Ishikawa (cell line): ENCODE measurements at regions not wholly inside any gene's neighbourhood (a gene's known extent, or its start where the extent isn't known, plus 50 kb on each side); places are given as distances from the start of the nearest gene placed in this dataset.

ENCODE experiments used
- CEBPB ChIP-seq: IDR thresholded peaks from 2 replicates; pipeline ENCODE4 v1.6.1; 2012
- CREB1 ChIP-seq: IDR thresholded peaks from 2 replicates; pipeline ENCODE4 v1.6.1; 2012; ENCODE audit warnings: low read depth
- EGR1 ChIP-seq: IDR thresholded peaks from 2 replicates; pipeline ENCODE4 v1.6.1; 2012
- EP300 ChIP-seq: IDR thresholded peaks from 2 replicates; pipeline ENCODE4 v1.6.1; 2012; ENCODE audit warnings: borderline replicate concordance
- FOXM1 ChIP-seq: IDR thresholded peaks from 2 replicates; pipeline ENCODE4 v1.6.1; 2012; ENCODE audit warnings: low read depth, borderline replicate concordance
- NFIC ChIP-seq: IDR thresholded peaks from 2 replicates; pipeline ENCODE4 v1.6.1; 2012
- RAD21 ChIP-seq: IDR thresholded peaks from 2 replicates; pipeline ENCODE4 v1.6.1; 2012; ENCODE audit warnings: low read depth
- TAF1 ChIP-seq: IDR thresholded peaks from 2 replicates; pipeline ENCODE4 v1.6.1; 2012; ENCODE audit warnings: low read depth, mild to moderate bottlenecking
- TCF12 ChIP-seq: IDR thresholded peaks from 2 replicates; pipeline ENCODE4 v1.6.1; 2012; ENCODE audit warnings: low read depth
- TEAD4 ChIP-seq: IDR thresholded peaks from 2 replicates; pipeline ENCODE4 v1.6.1; 2012
- YY1 ChIP-seq: IDR thresholded peaks from 2 replicates; pipeline ENCODE4 v1.6.1; 2012; ENCODE audit warnings: low read depth
- ZBTB7A ChIP-seq: IDR thresholded peaks from 2 replicates; pipeline ENCODE4 v1.6.1; 2012; ENCODE audit warnings: low read depth
- TF ChIP-seq, protein P1 (sequence below): IDR thresholded peaks from 2 replicates; pipeline ENCODE4 v1.6.1; 2012; ENCODE audit warnings: low read depth, mild to moderate bottlenecking
- TF ChIP-seq, protein P2 (sequence below): IDR thresholded peaks from 2 replicates; pipeline ENCODE4 v1.6.1; 2012
- TF ChIP-seq, protein P3 (sequence below): IDR thresholded peaks from 2 replicates; pipeline ENCODE4 v1.6.1; 2012

DNA sequence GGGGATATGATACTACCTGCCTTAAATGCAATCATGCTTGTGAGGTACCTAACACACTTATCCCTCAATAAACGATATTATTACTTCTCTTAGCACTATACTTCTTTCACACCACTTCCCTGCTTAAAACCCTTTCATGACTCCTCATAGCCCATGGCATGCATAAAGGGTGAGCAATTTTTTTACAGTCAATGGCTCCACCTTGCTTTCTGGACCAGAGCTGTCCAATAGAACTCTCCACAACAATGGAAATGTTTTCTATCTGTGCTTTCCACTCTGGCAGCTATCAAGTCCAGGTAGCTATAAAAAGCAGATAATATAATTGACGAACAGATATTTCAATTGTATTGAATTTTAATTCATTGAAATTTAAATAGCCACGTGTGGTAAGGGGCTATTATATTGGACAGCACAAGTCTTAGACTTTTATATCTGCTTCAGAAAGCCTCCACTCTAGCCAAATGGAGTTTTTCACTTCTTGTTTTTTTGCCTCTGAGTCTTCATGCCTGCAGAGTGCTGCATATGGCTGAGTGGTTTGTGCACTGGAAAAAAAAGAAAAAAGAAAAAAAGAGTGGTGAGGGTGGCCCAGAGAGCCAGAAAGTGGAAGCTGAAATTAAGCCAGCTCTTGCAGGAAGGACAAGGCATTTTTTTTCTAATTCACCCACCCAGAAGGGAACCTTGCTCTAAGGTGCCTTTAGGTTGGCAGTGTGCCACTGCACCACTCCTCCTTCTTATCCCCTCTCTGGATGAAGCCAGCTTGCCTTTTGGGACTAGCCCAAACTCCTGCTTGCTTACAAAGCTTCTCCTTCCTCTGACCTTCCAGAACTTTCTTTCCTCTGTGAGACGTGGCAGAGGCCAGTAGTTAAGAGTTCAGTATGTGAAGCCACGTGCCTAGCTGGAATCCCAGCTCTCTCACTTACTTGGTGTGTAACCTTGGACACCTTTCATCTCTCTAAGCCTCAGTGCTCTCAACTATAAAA lies 239.0 kb upstream of the LRTM1 start:
- TF ChIP-seq TEAD4 (no peak), YY1 (no peak), CEBPB (no peak), TCF12 (no peak), TAF1 (no peak), RAD21 (no peak), CREB1 (no peak), ZBTB7A (no peak), EGR1 (no peak), FOXM1 (no peak), NFIC (no peak), EP300 (no peak)
- TF ChIP-seq, protein P1, sequence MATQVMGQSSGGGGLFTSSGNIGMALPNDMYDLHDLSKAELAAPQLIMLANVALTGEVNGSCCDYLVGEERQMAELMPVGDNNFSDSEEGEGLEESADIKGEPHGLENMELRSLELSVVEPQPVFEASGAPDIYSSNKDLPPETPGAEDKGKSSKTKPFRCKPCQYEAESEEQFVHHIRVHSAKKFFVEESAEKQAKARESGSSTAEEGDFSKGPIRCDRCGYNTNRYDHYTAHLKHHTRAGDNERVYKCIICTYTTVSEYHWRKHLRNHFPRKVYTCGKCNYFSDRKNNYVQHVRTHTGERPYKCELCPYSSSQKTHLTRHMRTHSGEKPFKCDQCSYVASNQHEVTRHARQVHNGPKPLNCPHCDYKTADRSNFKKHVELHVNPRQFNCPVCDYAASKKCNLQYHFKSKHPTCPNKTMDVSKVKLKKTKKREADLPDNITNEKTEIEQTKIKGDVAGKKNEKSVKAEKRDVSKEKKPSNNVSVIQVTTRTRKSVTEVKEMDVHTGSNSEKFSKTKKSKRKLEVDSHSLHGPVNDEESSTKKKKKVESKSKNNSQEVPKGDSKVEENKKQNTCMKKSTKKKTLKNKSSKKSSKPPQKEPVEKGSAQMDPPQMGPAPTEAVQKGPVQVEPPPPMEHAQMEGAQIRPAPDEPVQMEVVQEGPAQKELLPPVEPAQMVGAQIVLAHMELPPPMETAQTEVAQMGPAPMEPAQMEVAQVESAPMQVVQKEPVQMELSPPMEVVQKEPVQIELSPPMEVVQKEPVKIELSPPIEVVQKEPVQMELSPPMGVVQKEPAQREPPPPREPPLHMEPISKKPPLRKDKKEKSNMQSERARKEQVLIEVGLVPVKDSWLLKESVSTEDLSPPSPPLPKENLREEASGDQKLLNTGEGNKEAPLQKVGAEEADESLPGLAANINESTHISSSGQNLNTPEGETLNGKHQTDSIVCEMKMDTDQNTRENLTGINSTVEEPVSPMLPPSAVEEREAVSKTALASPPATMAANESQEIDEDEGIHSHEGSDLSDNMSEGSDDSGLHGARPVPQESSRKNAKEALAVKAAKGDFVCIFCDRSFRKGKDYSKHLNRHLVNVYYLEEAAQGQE, result no peak
- TF ChIP-seq, protein P2, sequence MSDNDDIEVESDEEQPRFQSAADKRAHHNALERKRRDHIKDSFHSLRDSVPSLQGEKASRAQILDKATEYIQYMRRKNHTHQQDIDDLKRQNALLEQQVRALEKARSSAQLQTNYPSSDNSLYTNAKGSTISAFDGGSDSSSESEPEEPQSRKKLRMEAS, result no peak
- TF ChIP-seq, protein P3, sequence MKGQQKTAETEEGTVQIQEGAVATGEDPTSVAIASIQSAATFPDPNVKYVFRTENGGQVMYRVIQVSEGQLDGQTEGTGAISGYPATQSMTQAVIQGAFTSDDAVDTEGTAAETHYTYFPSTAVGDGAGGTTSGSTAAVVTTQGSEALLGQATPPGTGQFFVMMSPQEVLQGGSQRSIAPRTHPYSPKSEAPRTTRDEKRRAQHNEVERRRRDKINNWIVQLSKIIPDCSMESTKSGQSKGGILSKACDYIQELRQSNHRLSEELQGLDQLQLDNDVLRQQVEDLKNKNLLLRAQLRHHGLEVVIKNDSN, result no peak

DNA sequence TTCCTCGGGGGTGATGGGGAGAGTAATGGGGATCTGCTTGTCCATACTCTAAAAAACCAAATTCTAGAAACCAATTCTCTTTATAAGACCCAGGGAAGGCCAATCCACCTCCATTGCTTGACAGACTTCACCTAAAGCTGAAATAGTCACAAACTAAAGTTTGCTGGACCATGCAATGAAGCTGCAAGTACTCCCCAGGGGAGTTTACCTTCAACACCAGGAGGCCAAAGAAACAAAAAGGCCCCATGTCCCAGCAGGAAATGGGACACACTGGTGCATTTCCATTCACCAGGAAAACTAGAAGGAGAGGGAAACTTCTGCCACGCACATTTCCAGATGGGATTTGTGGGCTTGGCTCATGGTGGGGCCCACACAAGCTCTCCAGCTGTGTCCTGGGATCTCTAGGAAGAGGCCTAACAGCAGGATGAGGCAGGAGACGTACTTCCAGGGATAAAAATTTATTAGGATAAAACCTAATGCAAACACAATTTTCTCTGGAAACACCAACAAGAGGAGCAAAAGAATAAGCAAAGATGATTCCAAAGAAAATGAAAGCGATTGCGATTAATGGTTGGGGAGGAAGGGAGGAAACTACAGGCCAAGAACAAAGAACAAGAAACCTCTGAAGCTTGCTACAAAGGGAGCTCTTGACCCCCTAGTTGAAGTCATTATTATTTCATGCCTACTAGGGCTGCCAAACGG lies 238.0 kb upstream of the LRTM1 start:
- no peak for TF ChIP-seq CEBPB
- TF ChIP-seq, protein P2, result no peak

DNA sequence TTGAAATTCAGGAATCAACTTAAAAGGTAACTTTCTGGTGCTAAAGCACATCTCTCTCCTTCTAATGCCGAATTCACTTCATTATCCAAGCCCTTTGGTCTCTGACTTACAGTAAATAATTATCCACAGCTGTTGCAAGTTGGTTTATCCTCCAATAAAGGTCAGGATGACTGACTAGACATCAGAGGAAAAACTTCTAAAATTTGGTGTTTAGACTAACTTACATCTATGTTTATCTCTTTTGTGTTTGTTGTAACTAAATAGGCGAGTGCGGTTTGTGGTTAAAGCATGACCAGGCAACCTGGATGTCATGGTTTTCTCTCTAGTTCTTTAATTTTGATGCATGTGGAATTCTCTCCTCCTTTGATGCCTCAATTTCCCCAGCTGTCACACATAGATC lies 237.4 kb upstream of the LRTM1 start:
- no peak for TF ChIP-seq EGR1

DNA sequence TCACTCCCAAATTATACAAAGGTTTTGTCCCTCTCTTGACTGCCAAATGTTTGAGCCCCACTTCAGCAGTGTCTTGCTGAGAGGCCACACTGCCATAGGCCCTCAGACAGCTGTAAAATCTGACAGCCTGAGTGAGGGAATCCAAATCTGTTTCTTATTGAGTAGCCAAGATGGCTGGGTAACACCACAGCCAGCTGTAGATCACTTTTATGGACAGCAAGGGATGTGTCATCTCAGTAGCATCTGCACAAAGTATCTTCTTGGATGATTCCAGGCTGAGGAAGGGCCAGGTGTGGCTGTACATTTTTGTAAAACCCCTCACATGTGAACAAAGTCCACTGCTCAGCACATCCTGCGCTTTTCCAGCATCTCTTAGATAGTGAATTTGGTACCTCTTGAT lies 237.0 kb upstream of the LRTM1 start:
- TF ChIP-seq, protein P3, result no peak
- TF ChIP-seq ZBTB7A, result no peak
- TF ChIP-seq CREB1, result no peak
- no peak for TF ChIP-seq TCF12
- no peak for TF ChIP-seq EP300
- TF ChIP-seq FOXM1, result no peak
- TF ChIP-seq TAF1, result no peak
- TF ChIP-seq, protein P1, result no peak
- TF ChIP-seq TEAD4, result no peak
- TF ChIP-seq NFIC, result no peak
- TF ChIP-seq EGR1, result no peak
- no peak for TF ChIP-seq YY1
- no peak for TF ChIP-seq CEBPB
- TF ChIP-seq, protein P2, result no peak
- TF ChIP-seq RAD21, result no peak

DNA sequence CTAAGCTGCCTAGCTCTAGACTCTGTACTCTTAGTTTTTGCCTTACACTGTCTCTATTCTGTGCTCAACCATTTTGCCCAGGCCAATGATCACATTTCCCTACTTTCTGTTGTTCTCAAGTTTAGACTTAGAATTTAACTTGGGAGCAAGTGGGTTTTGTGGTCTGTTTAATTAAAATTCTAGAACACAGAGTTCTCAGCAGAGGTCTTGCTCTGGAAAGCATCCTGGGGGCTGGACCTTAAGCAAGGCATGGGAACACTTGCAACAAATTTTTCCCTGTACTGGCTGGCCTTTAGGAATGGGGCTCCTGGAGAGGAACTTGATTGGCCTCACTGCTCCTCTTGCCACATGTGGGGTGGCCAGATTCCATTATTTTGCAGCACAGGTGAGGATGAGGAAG lies 236.3 kb upstream of the LRTM1 start:
- no peak for TF ChIP-seq TAF1

DNA sequence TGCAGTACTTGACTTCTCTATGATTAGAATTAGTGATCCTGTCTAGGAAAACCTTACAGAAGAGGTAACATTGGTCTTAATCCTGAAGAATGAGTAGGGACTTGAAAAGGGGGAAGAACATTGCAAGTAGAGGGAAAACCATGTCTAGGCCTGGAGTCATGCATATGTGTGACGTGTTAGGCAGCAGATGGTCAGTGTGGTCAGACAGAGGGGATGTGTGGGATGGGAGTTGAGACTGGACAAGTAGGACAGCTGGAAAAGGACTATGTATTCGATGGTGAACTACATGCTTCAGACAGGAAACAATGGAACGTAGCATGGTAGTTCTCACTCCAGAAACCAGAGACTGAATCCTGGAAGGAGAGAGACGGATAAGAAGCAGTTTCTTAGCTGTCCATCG lies 235.6 kb upstream of the LRTM1 start:
- TF ChIP-seq FOXM1 (no peak), NFIC (no peak), CREB1 (no peak), CEBPB (no peak), RAD21 (no peak), TAF1 (no peak), ZBTB7A (no peak)
- TF ChIP-seq, protein P2, result no peak
- TF ChIP-seq, protein P3, result no peak
